ENCODE measurements at regions not wholly inside any gene's neighbourhood (a gene's known extent, or its start where the extent isn't known, plus 50 kb on each side); places are given as distances from the start of the nearest gene placed in this dataset.

DNA sequence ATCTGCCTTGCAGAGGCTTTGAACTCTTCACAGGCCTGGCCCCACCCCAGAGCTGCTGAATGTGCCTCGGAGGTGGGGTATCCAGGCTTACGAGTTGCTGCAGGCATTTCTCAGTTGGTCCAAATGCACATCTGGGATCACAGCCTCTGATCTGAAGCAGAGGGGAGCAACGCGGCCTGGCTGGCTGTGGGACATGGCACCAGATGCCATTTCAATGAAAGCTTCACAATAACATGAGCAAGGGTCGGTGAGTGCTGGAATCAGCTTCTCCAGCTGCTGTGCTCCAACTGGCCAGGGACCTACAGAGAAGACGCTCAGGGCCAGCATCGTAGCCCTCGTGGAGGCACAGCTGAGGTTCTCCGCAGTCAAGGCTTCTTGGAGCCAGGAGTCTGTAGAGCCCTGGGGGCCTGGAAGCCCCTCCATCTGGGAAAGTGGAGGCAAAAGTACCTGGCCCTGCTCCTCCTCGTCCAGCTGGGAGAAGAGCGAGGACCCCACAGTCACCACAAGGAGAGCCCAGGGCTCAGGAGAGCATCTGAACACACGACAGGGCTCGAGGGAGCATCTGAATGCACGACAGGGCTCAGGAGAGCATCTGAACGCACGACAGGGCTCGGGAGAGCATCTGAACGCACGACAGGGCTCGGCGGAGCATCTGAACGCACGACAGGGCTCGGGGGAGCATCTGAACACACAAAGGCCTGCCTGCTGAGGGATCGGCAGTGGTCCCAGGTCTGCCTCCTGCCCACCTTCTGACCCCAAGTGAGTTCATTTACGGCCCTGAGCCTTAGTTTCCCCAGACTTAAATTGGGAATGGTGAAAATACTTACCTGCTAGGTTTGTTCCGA is 165.2 kb downstream of the DLL1 start:
- no peak for TF ChIP-seq CTCF (conservative IDR thresholded peaks at IDR 0.05)
- H3K27ac ChIP-seq: peak overlapping the region; percentile 75

GRCh38 chr6:170124836-170125235 is 166.0 kb downstream of the DLL1 start:
- no peak for TF ChIP-seq CTCF (conservative IDR thresholded peaks at IDR 0.05)
- peak overlapping the region; percentile 75 for H3K27ac ChIP-seq

DNA sequence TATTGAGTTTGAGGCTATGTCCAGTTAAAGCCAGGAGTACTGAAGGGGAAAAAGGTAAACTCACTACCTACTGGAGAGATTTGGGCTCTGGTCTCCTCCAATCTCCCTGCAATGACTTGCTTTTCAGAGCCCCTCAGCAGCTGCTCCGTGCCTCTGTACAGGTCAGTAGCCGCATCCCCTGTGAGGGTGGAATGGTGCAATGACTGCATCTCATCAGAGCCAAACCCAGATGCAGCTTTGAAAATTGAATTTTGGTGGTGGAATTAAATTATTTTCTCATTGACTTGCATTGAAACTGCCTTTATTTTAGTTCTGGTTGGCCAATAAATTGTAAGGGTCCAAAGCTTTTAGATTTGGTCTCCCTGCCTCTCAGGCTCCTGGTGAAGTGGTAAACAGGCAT is 166.7 kb downstream of the DLL1 start:
- TF ChIP-seq CTCF (conservative IDR thresholded peaks at IDR 0.05): no peak
- peak overlapping the region; percentile 75 for H3K27ac ChIP-seq

GRCh38 chr6:170122651-170123050 is 168.2 kb downstream of the DLL1 start:
- H3K27ac ChIP-seq: peak overlapping the region; percentile 75; the same call in 1 of the 2 replicates
- TF ChIP-seq CTCF (conservative IDR thresholded peaks at IDR 0.05): no peak

- H3K27ac ChIP-seq: peak overlapping the region; percentile 46; the same call in 1 of the 2 replicates
- TF ChIP-seq CTCF (conservative IDR thresholded peaks at IDR 0.05): no peak
Measured at GRCh38 chr6:170117111-170117972, 173.5 kb downstream of the DLL1 start.

GRCh38 chr6:170116636-170117035 is 174.2 kb downstream of the DLL1 start:
- TF ChIP-seq CTCF (conservative IDR thresholded peaks at IDR 0.05): no peak
- H3K27ac ChIP-seq: peak overlapping the region; percentile 46
